K562 (cell line): ENCODE measurements at regions not wholly inside any gene's neighbourhood (a gene's known extent, or its start where the extent isn't known, plus 50 kb on each side); places are given as distances from the start of the nearest gene placed in this dataset.

Experiments
- ATAC-seq: fragments of 200-7000 bp; cut with Tn5 transposase; 3 replicates; pipeline ENCODE4 v1.9.1; 2020; ENCODE audit warnings: moderate library complexity
- BruUV-seq: library from RNA; stranded (reverse); fragments of 400-500 nt; replicated peaks from 2 replicates; lab custom pipeline; 2021; lab: Mats Ljungman, UMichigan
- CTCF ChIA-PET: fragments of 300-600 bp; formaldehyde crosslinking; extraction: SDS; loops from one replicate; lab custom pipeline; 2021; ENCODE audit warnings: low intra/inter-chr PET ratio; lab: Yijun Ruan, JAX
- POLR2A ChIA-PET: fragments of 300-600, 350-650 bp; sonication (Branson Sonifier 250); formaldehyde crosslinking; extraction: SDS; loops from one replicate; lab custom pipeline; 2021; ENCODE audit warnings: antibody characterized with exemption, inconsistent platforms; lab: Yijun Ruan, JAX
- DNase-seq, 4 experiments: peaks; one replicate each; pipeline versions ENCODE4 v3.0.0 to v3.0.0-alpha.2; 2011 to 2018; ENCODE audit warnings: low spot score in 3 of 4, mixed read lengths in 3 of 4; ENCODE audit errors: extremely low read depth in 1 of 4
- FAIRE-seq: peaks from 2 replicates; lab custom pipeline; 2011; peaks lifted over from hg19 to GRCh38; lab: Jason Lieb, UNC
- H2AFZ ChIP-seq: 2 replicates; pipeline ENCODE4 v1.6.0; 2011; ENCODE audit warnings: low read depth, low read length, control low read depth, inconsistent platforms
- H3K27ac ChIP-seq: fragments of 200-600 bp; 3 replicates; pipeline ENCODE4 v1.8.0; 2011; ENCODE audit warnings: low read depth, mild to moderate bottlenecking, control low read depth, inconsistent platforms, low read length, moderate library complexity, mixed read lengths; ENCODE audit errors: extremely low read depth
- H3K27me3 ChIP-seq, 2 experiments: fragments of 300-600 bp in 1 of 2; 2 replicates in 1 of 2; 3 replicates in 1 of 2; pipeline versions ENCODE4 v1.6.0 to v1.8.0; 2011; ENCODE audit warnings: inconsistent platforms in 2 of 2, low read length in 2 of 2, mild to moderate bottlenecking in 1 of 2, mixed read lengths in 1 of 2, moderate library complexity in 1 of 2; ENCODE audit not compliant: control insufficient read depth in 2 of 2, insufficient read depth in 2 of 2
- H3K36me3 ChIP-seq: fragments of 300-600 bp; 3 replicates; pipeline ENCODE4 v1.8.0; 2011; ENCODE audit warnings: mild to moderate bottlenecking, low read length, inconsistent platforms; ENCODE audit not compliant: control insufficient read depth, insufficient read depth
- H3K4me1 ChIP-seq, 2 experiments: fragments of 200-600 bp in 1 of 2; replicated peaks in 1 of 2; 2 replicates in 1 of 2; 3 replicates in 1 of 2; pipeline versions ENCODE4 v1.5.1 to v1.8.0; 2011; ENCODE audit warnings: inconsistent platforms in 2 of 2, low read length in 2 of 2, mild to moderate bottlenecking in 1 of 2, mixed read lengths in 1 of 2, moderate library complexity in 1 of 2; ENCODE audit not compliant: control insufficient read depth in 2 of 2, insufficient read depth in 2 of 2
- H3K4me2 ChIP-seq: 2 replicates; pipeline ENCODE4 v1.6.1; 2011; ENCODE audit warnings: low read length, control low read depth, inconsistent platforms, mixed read lengths; ENCODE audit not compliant: insufficient read depth
- H3K4me3 ChIP-seq: fragments of 200-600 bp; sonication (generic), shearing (Covaris generic); 2 replicates; pipeline ENCODE4 v1.5.1; 2016; ENCODE audit warnings: control low read depth, inconsistent platforms
- H3K79me2 ChIP-seq: fragments of 200-600 bp; 3 replicates; pipeline ENCODE4 v1.8.0; 2011; ENCODE audit warnings: low read length, inconsistent platforms; ENCODE audit not compliant: control insufficient read depth, insufficient read depth
- H3K9ac ChIP-seq, 2 experiments: 2 replicates each; pipeline versions ENCODE4 v1.6.0 to v1.6.1; 2011; ENCODE audit warnings: low read depth in 2 of 2, low read length in 2 of 2, control low read depth in 1 of 2, inconsistent platforms in 1 of 2, mild to moderate bottlenecking in 1 of 2, mixed read lengths in 1 of 2; ENCODE audit not compliant: insufficient read depth in 1 of 2
- H3K9me1 ChIP-seq: one replicate; pipeline ENCODE4 v1.6.0; 2011; ENCODE audit warnings: inconsistent platforms, mild to moderate bottlenecking, low read length, moderate library complexity; ENCODE audit not compliant: control insufficient read depth, insufficient read depth
- H3K9me3 ChIP-seq: replicated peaks from 2 replicates; pipeline ENCODE4 v1.5.1; 2011; ENCODE audit warnings: low read depth, low read length, inconsistent platforms; ENCODE audit not compliant: control insufficient read depth, insufficient read depth
- H4K20me1 ChIP-seq: replicated peaks from 2 replicates; pipeline ENCODE4 v1.6.1; 2011; ENCODE audit warnings: low read length, inconsistent platforms, mixed read lengths; ENCODE audit not compliant: control insufficient read depth, insufficient read depth
- C11orf30 ChIP-seq: fragments of 450-650 bp; IDR thresholded peaks from 2 replicates; pipeline ENCODE4 v1.6.1; 2016; ENCODE audit warnings: low read depth, mild to moderate bottlenecking
- CREB5 ChIP-seq: fragments of 250-450 bp; sonication (Bioruptor Pico); IDR thresholded peaks from 2 replicates; pipeline ENCODE4 v1.5.0; 2020; ENCODE audit warnings: mild to moderate bottlenecking
- FOXA3 ChIP-seq, 2 experiments: fragments of 450-650 bp in 1 of 2; sonication (generic) in 1 of 2; formaldehyde crosslinking; IDR thresholded peaks in 1 of 2; conservative IDR thresholded peaks in 1 of 2; 2 replicates each; pipeline versions ENCODE4 v1.4.0 to v1.8.0; 2020 to 2022; ENCODE audit warnings: mild to moderate bottlenecking in 2 of 2, missing genetic modification reagents in 1 of 2
- HNRNPLL ChIP-seq: fragments of 200-400 bp; formaldehyde crosslinking; IDR thresholded peaks from 2 replicates; pipeline ENCODE4 v1.6.1; 2017; ENCODE audit warnings: low read length, low read depth, mild to moderate bottlenecking; ENCODE audit not compliant: poor library complexity, severe bottlenecking
- JUND ChIP-seq, 2 experiments: IDR thresholded peaks; 2 replicates in 1 of 2; 3 replicates in 1 of 2; pipeline ENCODE4 v1.6.1; 2011; ENCODE audit warnings: borderline replicate concordance in 2 of 2, low read depth in 2 of 2, low read length in 2 of 2, improper control_type of control experiment in 1 of 2, missing biosample characterization in 1 of 2, missing genetic modification characterization in 1 of 2, missing genetic modification reagents in 1 of 2
- MAFF ChIP-seq: IDR thresholded peaks from 2 replicates; pipeline ENCODE4 v1.6.1; 2012; ENCODE audit warnings: low read length, improper control_type of control experiment
- MAFG ChIP-seq: fragments of 450-650 bp; conservative IDR thresholded peaks from 2 replicates; pipeline ENCODE4 v1.6.1; 2016; ENCODE audit warnings: missing genetic modification characterization, missing compliant biosample characterization
- MAFK ChIP-seq: IDR thresholded peaks from 2 replicates; pipeline ENCODE4 v1.6.1; 2011; ENCODE audit warnings: low read length, improper control_type of control experiment
- PRPF4 ChIP-seq: fragments of 200-400 bp; formaldehyde crosslinking; IDR thresholded peaks from one replicate; pipeline ENCODE4 v1.6.1; 2017; ENCODE audit warnings: low read length, low read depth, mild to moderate bottlenecking; ENCODE audit not compliant: insufficient read depth, poor library complexity, severe bottlenecking
- SMAD4 ChIP-seq: fragments of 250-450 bp; sonication (Bioruptor Pico); conservative IDR thresholded peaks from 2 replicates; pipeline ENCODE4 v1.8.0; 2021; ENCODE audit warnings: inconsistent platforms, mild to moderate bottlenecking, moderate library complexity
- XRCC4 ChIP-seq: IDR thresholded peaks from one replicate; pipeline ENCODE4 v1.6.1; 2011; ENCODE audit not compliant: insufficient read depth, insufficient read length; ENCODE audit errors: extremely low read depth
- ZNF24 ChIP-seq: fragments of 450-650 bp; IDR thresholded peaks from 2 replicates; pipeline ENCODE4 v1.6.1; 2016
- ZNF316 ChIP-seq: fragments of 450-650 bp; IDR thresholded peaks from 2 replicates; pipeline ENCODE4 v1.6.1; 2016
- ZNF324 ChIP-seq: fragments of 250-450 bp; sonication (Bioruptor Pico); IDR thresholded peaks from 2 replicates; pipeline ENCODE4 v1.4.0; 2020; ENCODE audit warnings: mild to moderate bottlenecking
- ZNF444 ChIP-seq: fragments of 250-450 bp; sonication (Bioruptor Pico); IDR thresholded peaks from 2 replicates; pipeline ENCODE4 v1.4.0; 2020; ENCODE audit warnings: mild to moderate bottlenecking, moderate library complexity
- ZNF77 ChIP-seq: fragments of 250-450 bp; sonication (Bioruptor Pico); IDR thresholded peaks from 2 replicates; pipeline ENCODE4 v1.5.0; 2020
- WGBS: fragments of 100-300 bp; shearing (Covaris generic); methylation state at CpG from one replicate; pipeline ENCODE4 v1.1.6; 2016; ENCODE audit warnings: low coverage, mixed read lengths; ENCODE audit not compliant: insufficient coverage; ENCODE audit errors: missing lambda C conversion rate; 5-methylcytosine and 5-hydroxymethylcytosine counted together
- in situ Hi-C: fragments of 300-500 bp; cut with MboI; formaldehyde crosslinking; loops from 4 replicates; pipeline ENCODE4 v1.15.0; 2018; ENCODE audit warnings: inconsistent platforms, mixed read lengths
- intact Hi-C: fragments of 100-400 bp; cut with micrococcal nuclease; formaldehyde crosslinking; loops from 2 replicates; pipeline ENCODE4 v1.14.2; 2022

GRCh38 chr2:199703199-199703598 lies 147.8 kb downstream of the FTCDNL1 start:
- H4K20me1 ChIP-seq = no peaks in the 10 kb centered on the region
- ChIA-PET POLR2A (no interaction called here), CTCF (interaction anchor here (0.6 kb wide), 1 partner anchor 999 kb away, joined by 3 read pairs; no protein-coding TSS in a partner anchor)
- BruUV-seq = no TSS peak
- H3K4me1 ChIP-seq = no peaks in the 10 kb centered on the region
- H3K27me3 ChIP-seq = no peaks in the 10 kb centered on the region
- H3K9ac ChIP-seq = no peak overlapping the region
- no peaks in the 10 kb centered on the region for H3K79me2 ChIP-seq
- in situ Hi-C loops = no loop called here
- no peak overlapping the region for H3K27ac ChIP-seq
- WGBS = 5% methylated on average over 1 of the region's 2 CpGs
- FAIRE-seq (no peak), ATAC-seq (no peak), DNase-seq (no peak)
- H3K9me1 ChIP-seq = no peaks in the 10 kb centered on the region
- intact Hi-C loops = loop anchor here (5.0 to 10.0 kb wide), 2 partner anchors 239 to 1002 kb away; no protein-coding TSS in a partner anchor
- no peak overlapping the region for H3K4me2 ChIP-seq
- H3K4me3 ChIP-seq = no peak overlapping the region
- H3K9me3 ChIP-seq = no peaks in the 10 kb centered on the region
- TF ChIP-seq ZNF316 = peak; percentile 95
- peak; percentile 89 for TF ChIP-seq C11orf30
- peak; percentile 96 for TF ChIP-seq MAFF
- TF ChIP-seq ZNF24 = no peak
- peak; percentile 92 for TF ChIP-seq MAFG (tag)
- no peak for TF ChIP-seq ZNF77 (CRISPR knock-in tag)
- peak; percentile 98 for TF ChIP-seq MAFK
- TF ChIP-seq ZNF444 (CRISPR knock-in tag) = no peak
- no peak for TF ChIP-seq ZNF324 (CRISPR knock-in tag)
- no peak for TF ChIP-seq SMAD4 (CRISPR knock-in tag)
- TF ChIP-seq, all 486 proteins: peak for 5
- Histone ChIP-seq H2AFZ (no peak overlapping the region), H3K36me3 (no peaks in the 10 kb centered on the region)

GRCh38 chr2:199697469-199697868 lies 153.5 kb downstream of the FTCDNL1 start:
- in situ Hi-C loops = no loop called here
- Histone ChIP-seq H3K36me3 (no peaks in the 10 kb centered on the region), H3K9me1 (no peaks in the 10 kb centered on the region), H3K9ac (no peak overlapping the region), H3K4me1 (no peaks in the 10 kb centered on the region), H2AFZ (no peak overlapping the region)
- FAIRE-seq (no peak), ATAC-seq (no peak)
- BruUV-seq = no TSS peak
- TF ChIP-seq FOXA3 (CRISPR knock-in tag; conservative IDR thresholded peaks at IDR 0.05 in 1 of 2, IDR thresholded peaks at IDR 0.05 in 1 of 2) (no peak), PRPF4 (no peak), XRCC4 (no peak), HNRNPLL (no peak), JUND (IDR thresholded peaks at IDR 0.05; ENCODE audit: borderline replicate concordance, low read depth, low read length) (no peak), JUND (tag; IDR thresholded peaks at IDR 0.05; ENCODE audit: borderline replicate concordance, low read depth, low read length) (no peak), CREB5 (CRISPR knock-in tag) (no peak)
- TF ChIP-seq, all 486 proteins: peak for 0
- Histone ChIP-seq H4K20me1 (no peaks in the 10 kb centered on the region), H3K79me2 (no peaks in the 10 kb centered on the region), H3K4me3 (no peak overlapping the region), H3K27me3 (no peaks in the 10 kb centered on the region), H3K9me3 (no peaks in the 10 kb centered on the region), H3K4me2 (no peak overlapping the region), H3K27ac (no peak overlapping the region)
- CTCF ChIA-PET = no interaction called here
- intact Hi-C loops = no loop called here
- no peak for DNase-seq
- POLR2A ChIA-PET = no interaction called here
